ENCODE measurements at regions not wholly inside any gene's neighbourhood (a gene's known extent, or its start where the extent isn't known, plus 50 kb on each side); places are given as distances from the start of the nearest gene placed in this dataset.

- Histone ChIP-seq H4K91ac (replicated peaks; ENCODE audit: insufficient read length, low read length) (no peak overlapping the region), H3K36me3 (ENCODE audit: control insufficient read depth in 2 of 4, insufficient read depth in 4 of 4, low read length in 3 of 4) (no peaks in the 10 kb centered on the region), H3K4ac (replicated peaks; ENCODE audit: insufficient read length, low read depth, low read length) (no peak overlapping the region), H3K56ac (replicated peaks; ENCODE audit: insufficient read length, low read depth, low read length) (no peak overlapping the region), H3K23me2 (ENCODE audit: low read depth, low read length) (no peaks in the 10 kb centered on the region), H3K9me3 (ENCODE audit: insufficient read depth in 2 of 2, low read depth in 1 of 2, low read length in 1 of 2) (peaks cover 3 to 5% of the 10 kb centered on the region in 2 experiments; a peak in 3 of 4 replicates), H3K27ac (ENCODE audit: low read depth, low read length) (no peak overlapping the region), H3K79me1 (ENCODE audit: low read depth, low read length) (no peaks in the 10 kb centered on the region), H3K9ac (replicated peaks in 1 of 4; ENCODE audit: extremely low read depth in 1 of 4, low read depth in 3 of 4, low read length in 3 of 4) (no peak overlapping the region), H4K8ac (ENCODE audit: extremely low read depth, insufficient read depth, low read length) (no peak overlapping the region), H2BK5ac (ENCODE audit: low read depth, low read length) (0 out of 2 replicates have a peak overlapping the region, but pooled peaks have one; percentile 13), H2BK120ac (replicated peaks; ENCODE audit: low read depth, low read length) (no peak overlapping the region), H2AFZ (ENCODE audit: low read length) (no peak overlapping the region), H3K79me2 (ENCODE audit: control insufficient read depth in 1 of 2, insufficient read depth in 2 of 2, low read length in 2 of 2) (no peaks in the 10 kb centered on the region), H3K18ac (ENCODE audit: extremely low read depth, low read length) (no peak overlapping the region), H3K27me3 (replicated peaks in 1 of 4; ENCODE audit: control insufficient read depth in 3 of 4, extremely low read depth in 1 of 4, insufficient read depth in 3 of 4, low read length in 3 of 4) (no peaks in the 10 kb centered on the region), H3K23ac (ENCODE audit: insufficient read length) (no peak overlapping the region), H2BK20ac (ENCODE audit: low read length) (peak overlapping the region; percentile 32; the same call in 1 of the 2 replicates), H2AK5ac (ENCODE audit: low read depth, low read length) (no peak overlapping the region), H3K4me2 (ENCODE audit: insufficient read depth in 1 of 2, low read depth in 2 of 2, low read length in 2 of 2) (no peak overlapping the region), H2BK12ac (ENCODE audit: low read depth, low read length) (no peak overlapping the region), H4K20me1 (replicated peaks in 1 of 2; ENCODE audit: control insufficient read depth in 1 of 2, insufficient read depth in 2 of 2, low read length in 2 of 2) (no peaks in the 10 kb centered on the region), H2BK15ac (ENCODE audit: low read length) (no peak overlapping the region), H3K14ac (ENCODE audit: insufficient read length) (no peak overlapping the region), H3K4me1 (replicated peaks in 1 of 4; ENCODE audit: control insufficient read depth in 3 of 4, insufficient read depth in 4 of 4, low read length in 3 of 4) (no peaks in the 10 kb centered on the region), H3K4me3 (ENCODE audit: extremely low read depth in 1 of 4, insufficient read depth in 2 of 4, low read depth in 3 of 4, low read length in 4 of 4) (no peak overlapping the region), H4K5ac (ENCODE audit: insufficient read length, low read depth, low read length) (no peak overlapping the region)
- CTCF ChIA-PET (ENCODE audit: partially characterized antibody): no interaction called here
- POLR2A ChIA-PET (ENCODE audit: partially characterized antibody): no interaction called here
- FAIRE-seq: no peak
- no peak for DNase-seq (ENCODE audit: low read depth in 1 of 2, low spot score in 2 of 2)
- TF ChIP-seq CHD2 (IDR thresholded peaks at IDR 0.05; ENCODE audit: low read length) (no peak), USF2 (IDR thresholded peaks at IDR 0.05; ENCODE audit: low read length) (no peak), CBX5 (IDR thresholded peaks at IDR 0.05; ENCODE audit: low read depth, low read length) (no peak), CBX8 (IDR thresholded peaks at IDR 0.05; ENCODE audit: borderline replicate concordance, low read depth, low read length) (no peak), CREB1 (IDR thresholded peaks at IDR 0.05) (no peak), RFX5 (IDR thresholded peaks at IDR 0.05; ENCODE audit: borderline replicate concordance, low read depth, low read length) (no peak), MAFK (IDR thresholded peaks at IDR 0.05; ENCODE audit: low read depth, low read length) (no peak), SP4 (IDR thresholded peaks at IDR 0.05; ENCODE audit: low read length) (no peak), KDM1A (IDR thresholded peaks at IDR 0.05; ENCODE audit: borderline replicate concordance, low read length) (no peak), KDM5A (IDR thresholded peaks at IDR 0.05; ENCODE audit: low read length) (no peak), ATF2 (IDR thresholded peaks at IDR 0.05; ENCODE audit: low read length) (no peak)
- 89% methylated on average over 3 of the region's 3 CpGs; no CpG with 5 or more reads in 1 of the 2 experiments for WGBS, 2 experiments (ENCODE audit: extremely low coverage in 1 of 2, insufficient coverage in 1 of 2, insufficient read length in 1 of 2, insufficient replicate concordance in 2 of 2, low coverage in 1 of 2, low lambda C conversion rate in 2 of 2, missing lambda C conversion rate in 1 of 2)
These were observed 144.1 kb upstream of the NCKAP5 start for GRCh38 chr2:133712369-133712768.

All from H1 (cell line).